Neural crest cell (in vitro differentiated cells): ENCODE measurements at regions not wholly inside any gene's neighbourhood (a gene's known extent, or its start where the extent isn't known, plus 50 kb on each side); places are given as distances from the start of the nearest gene placed in this dataset.

Experiments
- DNase-seq: peaks from one replicate; pipeline ENCODE4 v3.0.0; 2021; ENCODE audit warnings: low read depth, mixed read lengths, low spot score
- H3K27ac Mint-ChIP-seq: one replicate; pipeline ENCODE4 v1.8.0; 2021; ENCODE audit warnings: mild to moderate bottlenecking, mixed read lengths; ENCODE audit not compliant: unreplicated experiment
- H3K27me3 Mint-ChIP-seq: 2 replicates; pipeline ENCODE4 v1.8.0; 2021; ENCODE audit warnings: low read depth, mild to moderate bottlenecking, mixed read lengths
- H3K36me3 Mint-ChIP-seq: 2 replicates; pipeline ENCODE4 v1.8.0; 2021; ENCODE audit warnings: low read depth, mild to moderate bottlenecking, mixed read lengths
- H3K4me1 Mint-ChIP-seq: 2 replicates; pipeline ENCODE4 v1.8.0; 2021; ENCODE audit warnings: mixed read lengths
- H3K4me3 Mint-ChIP-seq: one replicate; pipeline ENCODE4 v1.8.0; 2021; ENCODE audit warnings: mild to moderate bottlenecking, mixed read lengths
- H3K9me3 Mint-ChIP-seq: 2 replicates; pipeline ENCODE4 v1.8.0; 2021; ENCODE audit warnings: mixed read lengths
- TF ChIP-seq, protein P1 (sequence below): fragments of 200-600 bp; sonication (generic); conservative IDR thresholded peaks from 2 replicates; pipeline ENCODE4 v1.5.0; 2021; ENCODE audit warnings: antibody characterized with exemption, mild to moderate bottlenecking

DNA sequence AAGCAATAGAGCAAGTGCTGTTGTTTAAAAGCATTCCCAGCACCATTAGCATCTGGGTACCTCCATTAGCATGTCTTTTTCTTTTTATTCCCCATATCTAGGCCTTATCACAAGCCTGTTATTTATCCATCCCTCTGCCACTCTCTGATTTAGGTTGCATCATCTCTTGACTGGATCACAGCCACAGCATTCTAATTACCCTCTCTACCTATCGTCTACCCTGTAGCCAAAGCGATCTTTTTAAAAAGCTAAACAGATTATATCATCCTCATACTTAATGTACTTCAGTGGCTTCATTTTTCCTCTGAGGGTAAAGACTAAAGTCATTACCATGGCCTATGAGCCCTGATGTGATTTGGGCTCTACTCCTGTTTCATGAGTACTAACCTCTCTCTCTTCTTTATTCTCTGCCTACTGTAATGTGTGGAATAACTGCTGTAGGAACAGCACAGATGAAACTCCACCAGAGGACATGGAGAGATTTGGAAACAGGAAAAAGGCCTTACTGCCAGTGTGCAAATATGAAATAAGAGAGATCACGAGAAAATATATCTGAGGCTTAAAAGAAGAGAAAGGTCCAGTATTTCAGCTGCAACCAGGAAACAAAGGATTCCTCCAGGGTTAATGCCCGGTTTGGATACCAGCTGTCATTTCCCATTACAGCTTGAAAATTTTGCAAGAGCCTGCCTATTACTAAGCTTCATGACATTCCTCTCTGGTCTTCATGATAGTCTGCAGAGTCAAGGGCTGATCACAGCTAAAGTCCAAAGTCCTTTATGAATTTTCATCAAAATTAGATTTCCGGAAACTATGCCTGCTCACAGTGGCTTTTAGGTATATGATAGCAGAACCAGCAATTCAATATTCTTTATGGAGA, 422.5 kb upstream of the PDE3A start:
- TF ChIP-seq, protein P1, sequence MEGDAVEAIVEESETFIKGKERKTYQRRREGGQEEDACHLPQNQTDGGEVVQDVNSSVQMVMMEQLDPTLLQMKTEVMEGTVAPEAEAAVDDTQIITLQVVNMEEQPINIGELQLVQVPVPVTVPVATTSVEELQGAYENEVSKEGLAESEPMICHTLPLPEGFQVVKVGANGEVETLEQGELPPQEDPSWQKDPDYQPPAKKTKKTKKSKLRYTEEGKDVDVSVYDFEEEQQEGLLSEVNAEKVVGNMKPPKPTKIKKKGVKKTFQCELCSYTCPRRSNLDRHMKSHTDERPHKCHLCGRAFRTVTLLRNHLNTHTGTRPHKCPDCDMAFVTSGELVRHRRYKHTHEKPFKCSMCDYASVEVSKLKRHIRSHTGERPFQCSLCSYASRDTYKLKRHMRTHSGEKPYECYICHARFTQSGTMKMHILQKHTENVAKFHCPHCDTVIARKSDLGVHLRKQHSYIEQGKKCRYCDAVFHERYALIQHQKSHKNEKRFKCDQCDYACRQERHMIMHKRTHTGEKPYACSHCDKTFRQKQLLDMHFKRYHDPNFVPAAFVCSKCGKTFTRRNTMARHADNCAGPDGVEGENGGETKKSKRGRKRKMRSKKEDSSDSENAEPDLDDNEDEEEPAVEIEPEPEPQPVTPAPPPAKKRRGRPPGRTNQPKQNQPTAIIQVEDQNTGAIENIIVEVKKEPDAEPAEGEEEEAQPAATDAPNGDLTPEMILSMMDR = no peak
- Mint-ChIP-seq H3K27ac (no peak overlapping the region), H3K36me3 (no peaks in the 10 kb centered on the region), H3K9me3 (no peaks in the 10 kb centered on the region), H3K4me1 (peaks cover 11% of the 10 kb centered on the region), H3K4me3 (no peak overlapping the region), H3K27me3 (no peaks in the 10 kb centered on the region)
- DNase-seq = no peak

- no peak for DNase-seq
- TF ChIP-seq, protein P1 = no peak
- H3K27me3 Mint-ChIP-seq = no peaks in the 10 kb centered on the region
- no peak overlapping the region for H3K4me3 Mint-ChIP-seq
- H3K36me3 Mint-ChIP-seq = no peaks in the 10 kb centered on the region
- H3K4me1 Mint-ChIP-seq = peaks cover 11% of the 10 kb centered on the region
- H3K9me3 Mint-ChIP-seq = no peaks in the 10 kb centered on the region
- H3K27ac Mint-ChIP-seq = no peak overlapping the region
These were observed 421.8 kb upstream of the PDE3A start for GRCh38 chr12:19946550-19946949.

DNA sequence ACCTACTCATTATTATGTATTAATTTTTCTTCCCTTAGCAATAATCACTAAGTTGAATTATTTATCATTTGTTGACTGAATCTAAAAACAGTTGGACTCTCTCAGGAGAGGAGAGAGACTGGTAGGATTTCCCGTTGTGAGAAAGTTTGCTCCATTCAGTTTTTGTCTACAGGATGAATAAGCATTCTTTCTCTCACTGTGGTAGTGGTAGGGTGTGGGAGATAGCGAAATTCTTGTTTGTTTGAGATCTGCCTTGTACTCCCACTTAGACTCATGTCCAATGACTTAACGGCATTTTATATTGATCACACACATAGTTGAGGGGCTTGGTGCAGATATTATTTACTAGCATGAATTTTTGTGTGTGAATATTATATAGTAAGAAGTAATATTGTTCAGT, 421.0 kb upstream of the PDE3A start:
- peaks cover 11% of the 10 kb centered on the region for H3K4me1 Mint-ChIP-seq
- H3K4me3 Mint-ChIP-seq = no peak overlapping the region
- no peaks in the 10 kb centered on the region for H3K27me3 Mint-ChIP-seq
- no peak for DNase-seq
- H3K9me3 Mint-ChIP-seq = no peaks in the 10 kb centered on the region
- H3K36me3 Mint-ChIP-seq = no peaks in the 10 kb centered on the region
- no peak overlapping the region for H3K27ac Mint-ChIP-seq
- TF ChIP-seq, protein P1 = no peak

- H3K27ac Mint-ChIP-seq = no peak overlapping the region
- no peaks in the 10 kb centered on the region for H3K27me3 Mint-ChIP-seq
- no peak for DNase-seq
- H3K9me3 Mint-ChIP-seq = no peaks in the 10 kb centered on the region
- TF ChIP-seq, protein P1 = no peak
- H3K36me3 Mint-ChIP-seq = no peaks in the 10 kb centered on the region
- H3K4me1 Mint-ChIP-seq = peaks cover 11% of the 10 kb centered on the region
- H3K4me3 Mint-ChIP-seq = no peak overlapping the region
These were observed 416.7 kb upstream of the PDE3A start for GRCh38 chr12:19951664-19952063.

GRCh38 chr12:19953734-19954133, 414.6 kb upstream of the PDE3A start:
- Mint-ChIP-seq H3K27ac (no peak overlapping the region), H3K36me3 (no peaks in the 10 kb centered on the region), H3K4me1 (no peaks in the 10 kb centered on the region), H3K27me3 (no peaks in the 10 kb centered on the region), H3K9me3 (no peaks in the 10 kb centered on the region), H3K4me3 (no peak overlapping the region)
- TF ChIP-seq, protein P1 = no peak
- no peak for DNase-seq
